Loucy (cell line): ENCODE measurements at regions not wholly inside any gene's neighbourhood (a gene's known extent, or its start where the extent isn't known, plus 50 kb on each side); places are given as distances from the start of the nearest gene placed in this dataset.

Experiments used
- EZH2phosphoT487 ChIP-seq: fragments of 200-600 bp; IDR thresholded peaks from 2 replicates; pipeline ENCODE4 v1.6.1; 2018; ENCODE audit warnings: antibody characterized with exemption, mild to moderate bottlenecking, moderate library complexity, borderline replicate concordance
- TF ChIP-seq, protein P1 (sequence below): fragments of 200-600 bp; sonication (generic); conservative IDR thresholded peaks from 2 replicates; pipeline ENCODE4 v1.5.1; 2014; ENCODE audit warnings: mild to moderate bottlenecking, antibody characterized with exemption, low read length

DNA sequence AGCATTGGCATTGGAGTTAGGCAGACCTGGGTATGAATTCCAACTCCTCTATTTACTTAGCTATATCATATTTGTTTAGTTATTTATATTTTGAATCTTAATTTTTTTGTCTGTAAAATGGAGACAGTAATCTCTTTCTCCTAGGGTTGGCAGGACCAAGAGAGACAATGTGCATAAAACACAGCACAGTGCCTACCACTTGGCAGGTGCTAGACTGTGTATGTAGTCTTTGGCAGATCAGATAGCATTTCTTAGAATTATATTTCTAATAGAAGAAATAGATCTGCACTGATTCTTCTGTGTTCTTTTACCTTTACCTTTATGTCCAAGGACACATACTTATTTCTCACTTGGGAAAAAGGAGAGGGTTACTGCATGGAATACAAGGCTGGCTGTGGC, 177.2 kb downstream of the GIPC2 start:
- TF ChIP-seq, protein P1, sequence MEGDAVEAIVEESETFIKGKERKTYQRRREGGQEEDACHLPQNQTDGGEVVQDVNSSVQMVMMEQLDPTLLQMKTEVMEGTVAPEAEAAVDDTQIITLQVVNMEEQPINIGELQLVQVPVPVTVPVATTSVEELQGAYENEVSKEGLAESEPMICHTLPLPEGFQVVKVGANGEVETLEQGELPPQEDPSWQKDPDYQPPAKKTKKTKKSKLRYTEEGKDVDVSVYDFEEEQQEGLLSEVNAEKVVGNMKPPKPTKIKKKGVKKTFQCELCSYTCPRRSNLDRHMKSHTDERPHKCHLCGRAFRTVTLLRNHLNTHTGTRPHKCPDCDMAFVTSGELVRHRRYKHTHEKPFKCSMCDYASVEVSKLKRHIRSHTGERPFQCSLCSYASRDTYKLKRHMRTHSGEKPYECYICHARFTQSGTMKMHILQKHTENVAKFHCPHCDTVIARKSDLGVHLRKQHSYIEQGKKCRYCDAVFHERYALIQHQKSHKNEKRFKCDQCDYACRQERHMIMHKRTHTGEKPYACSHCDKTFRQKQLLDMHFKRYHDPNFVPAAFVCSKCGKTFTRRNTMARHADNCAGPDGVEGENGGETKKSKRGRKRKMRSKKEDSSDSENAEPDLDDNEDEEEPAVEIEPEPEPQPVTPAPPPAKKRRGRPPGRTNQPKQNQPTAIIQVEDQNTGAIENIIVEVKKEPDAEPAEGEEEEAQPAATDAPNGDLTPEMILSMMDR: no peak
- TF ChIP-seq EZH2phosphoT487: no peak
